Choroid plexus epithelial cell (primary cell): ENCODE measurements at regions not wholly inside any gene's neighbourhood (a gene's known extent, or its start where the extent isn't known, plus 50 kb on each side); places are given as distances from the start of the nearest gene placed in this dataset.
"Not testable (repeated sequence)": the region's sequence is repeated elsewhere in the genome, so short reads cannot be mapped to it uniquely, and the experiment has no call there.

Experiments used
- DNase-seq: peaks from one replicate; pipeline ENCODE4 v3.0.0-alpha.2; 2010; ENCODE audit warnings: low read depth
- H3K4me3 ChIP-seq: 2 replicates; pipeline ENCODE4 v1.5.1; 2011; ENCODE audit warnings: low read depth, mild to moderate bottlenecking, control low read depth, low read length, moderate library complexity
- TF ChIP-seq, protein P1 (sequence below): conservative IDR thresholded peaks from 2 replicates; pipeline ENCODE4 v1.5.1; 2011; ENCODE audit warnings: low read depth, mild to moderate bottlenecking, control low read depth, inconsistent platforms, low read length, moderate library complexity

DNA sequence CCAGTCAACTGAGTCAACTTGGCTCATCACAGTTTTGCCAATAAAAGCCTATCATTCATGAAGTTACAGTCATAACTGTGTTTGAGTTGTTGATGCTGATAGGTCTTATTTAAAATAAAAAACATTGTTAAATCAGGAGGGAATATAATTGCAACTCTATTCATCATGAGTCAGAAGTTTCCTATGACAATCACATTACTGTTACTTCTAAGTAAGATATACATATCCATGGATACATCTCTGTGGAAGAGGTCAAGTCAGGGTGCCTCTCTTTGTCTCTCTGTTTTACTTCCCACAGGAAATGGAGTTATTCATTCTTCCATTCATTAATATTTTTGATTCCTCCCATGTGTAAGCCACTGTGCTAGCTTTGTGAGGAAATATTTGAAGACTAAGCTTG is 2015.4 kb upstream of the WWC1 start:
- H3K4me3 ChIP-seq, result no peak overlapping the region
- TF ChIP-seq, protein P1, sequence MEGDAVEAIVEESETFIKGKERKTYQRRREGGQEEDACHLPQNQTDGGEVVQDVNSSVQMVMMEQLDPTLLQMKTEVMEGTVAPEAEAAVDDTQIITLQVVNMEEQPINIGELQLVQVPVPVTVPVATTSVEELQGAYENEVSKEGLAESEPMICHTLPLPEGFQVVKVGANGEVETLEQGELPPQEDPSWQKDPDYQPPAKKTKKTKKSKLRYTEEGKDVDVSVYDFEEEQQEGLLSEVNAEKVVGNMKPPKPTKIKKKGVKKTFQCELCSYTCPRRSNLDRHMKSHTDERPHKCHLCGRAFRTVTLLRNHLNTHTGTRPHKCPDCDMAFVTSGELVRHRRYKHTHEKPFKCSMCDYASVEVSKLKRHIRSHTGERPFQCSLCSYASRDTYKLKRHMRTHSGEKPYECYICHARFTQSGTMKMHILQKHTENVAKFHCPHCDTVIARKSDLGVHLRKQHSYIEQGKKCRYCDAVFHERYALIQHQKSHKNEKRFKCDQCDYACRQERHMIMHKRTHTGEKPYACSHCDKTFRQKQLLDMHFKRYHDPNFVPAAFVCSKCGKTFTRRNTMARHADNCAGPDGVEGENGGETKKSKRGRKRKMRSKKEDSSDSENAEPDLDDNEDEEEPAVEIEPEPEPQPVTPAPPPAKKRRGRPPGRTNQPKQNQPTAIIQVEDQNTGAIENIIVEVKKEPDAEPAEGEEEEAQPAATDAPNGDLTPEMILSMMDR, result no peak
- no peak for DNase-seq

DNA sequence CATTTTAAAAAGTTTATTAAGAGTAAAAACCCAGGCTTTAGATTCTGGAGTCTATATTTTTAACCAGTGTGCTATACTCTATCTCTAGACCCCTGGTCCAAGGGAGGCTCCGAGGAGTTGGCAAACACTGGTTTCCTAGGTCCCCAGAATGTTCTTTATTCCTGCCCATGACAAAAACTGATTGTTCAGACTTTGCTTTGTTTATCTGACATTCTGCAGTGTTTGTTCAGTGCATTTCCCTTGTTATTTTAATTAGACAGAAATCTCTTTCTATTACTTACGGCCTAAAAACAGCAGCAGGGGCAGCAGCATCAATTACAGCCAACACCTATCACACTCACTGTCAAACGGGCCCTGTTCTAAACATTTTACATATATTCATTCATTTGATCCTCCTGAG is 2011.6 kb upstream of the WWC1 start:
- TF ChIP-seq, protein P1, result no peak

DNA sequence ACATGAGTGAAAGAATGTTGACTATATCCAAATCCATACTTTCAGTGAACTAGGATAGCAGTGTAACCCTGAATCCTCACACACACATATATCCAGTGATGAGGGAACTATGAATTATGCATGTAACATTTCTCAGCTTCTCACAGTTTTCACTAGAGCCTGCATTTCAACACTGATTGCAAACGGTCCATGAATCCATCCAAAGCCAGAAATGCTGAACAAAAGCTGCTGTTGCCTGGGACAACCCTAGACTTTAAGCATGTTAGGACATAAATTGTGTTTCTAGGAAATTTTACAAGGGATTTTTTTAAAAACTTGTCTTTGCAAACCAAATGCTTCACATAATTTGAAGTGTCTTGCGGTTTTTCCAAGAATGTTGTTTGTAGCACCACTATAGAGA is 2010.0 kb upstream of the WWC1 start:
- H3K4me3 ChIP-seq, result no peak overlapping the region
- DNase-seq, result no peak
- TF ChIP-seq, protein P1, result no peak

More for the DNA sequence above, 2011.6 kb upstream of the WWC1 start:
- H3K4me3 ChIP-seq, result no peak overlapping the region
- DNase-seq, result no peak

DNA sequence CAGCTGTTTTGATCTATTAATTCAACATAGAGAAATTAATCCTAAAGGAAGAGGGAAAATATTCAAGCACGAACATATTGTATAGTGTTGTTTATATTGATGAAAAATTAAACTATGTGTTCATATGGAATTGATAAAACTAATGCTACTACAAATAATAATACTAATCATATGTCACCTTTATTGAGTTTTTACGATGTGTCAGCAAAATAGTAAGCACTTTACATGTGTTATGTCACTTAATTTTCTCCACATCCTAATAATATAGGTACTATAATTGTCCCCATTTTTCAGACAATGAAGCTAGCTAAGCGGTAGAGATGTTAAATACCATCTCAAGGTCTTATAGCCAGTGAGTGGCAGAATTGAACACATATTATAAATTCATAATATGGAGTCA is 2008.5 kb upstream of the WWC1 start:
- no peak for DNase-seq
- TF ChIP-seq, protein P1, result no peak
- H3K4me3 ChIP-seq, result no peak overlapping the region

DNA sequence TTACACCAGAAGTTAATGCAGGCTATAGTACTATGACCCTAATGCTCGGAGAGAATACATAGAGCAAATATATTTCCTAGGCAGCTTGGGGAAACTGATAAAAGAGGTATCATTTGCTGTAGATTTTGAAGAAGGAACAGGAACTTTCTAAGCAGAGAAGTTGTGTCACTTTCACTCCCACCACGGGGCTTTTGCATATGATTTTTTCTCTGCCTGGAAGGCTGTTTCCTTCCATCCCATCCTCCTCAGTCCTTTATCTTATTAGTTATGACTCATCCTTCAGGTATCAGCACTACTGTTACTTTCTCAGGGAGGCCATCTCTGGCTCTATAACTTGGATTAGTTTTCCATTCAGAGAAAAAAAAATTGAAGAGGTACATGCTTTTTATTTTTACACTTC is 2006.1 kb upstream of the WWC1 start:
- TF ChIP-seq, protein P1, result no peak
- DNase-seq, result no peak
- no peak overlapping the region for H3K4me3 ChIP-seq

DNA sequence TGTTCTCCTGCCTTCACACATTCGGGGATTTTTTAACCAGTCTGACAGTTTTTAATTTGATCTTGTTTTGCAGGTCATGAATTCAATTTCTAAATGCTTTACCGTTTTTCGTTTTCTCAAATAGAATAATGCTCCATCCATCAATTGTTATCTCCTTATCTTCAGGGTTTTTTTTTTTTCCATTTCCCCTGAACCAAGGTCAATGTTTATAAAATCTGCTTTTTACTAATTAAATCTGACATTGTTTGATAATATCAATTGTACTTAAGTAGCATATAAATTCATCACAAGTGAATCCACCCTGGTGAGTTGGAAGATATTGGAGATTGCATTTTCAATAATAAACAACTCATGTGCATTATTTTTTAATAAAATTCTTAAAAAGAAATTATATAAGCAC is 2004.6 kb upstream of the WWC1 start:
- no peak overlapping the region for H3K4me3 ChIP-seq
- DNase-seq, result no peak
- TF ChIP-seq, protein P1, result no peak

DNA sequence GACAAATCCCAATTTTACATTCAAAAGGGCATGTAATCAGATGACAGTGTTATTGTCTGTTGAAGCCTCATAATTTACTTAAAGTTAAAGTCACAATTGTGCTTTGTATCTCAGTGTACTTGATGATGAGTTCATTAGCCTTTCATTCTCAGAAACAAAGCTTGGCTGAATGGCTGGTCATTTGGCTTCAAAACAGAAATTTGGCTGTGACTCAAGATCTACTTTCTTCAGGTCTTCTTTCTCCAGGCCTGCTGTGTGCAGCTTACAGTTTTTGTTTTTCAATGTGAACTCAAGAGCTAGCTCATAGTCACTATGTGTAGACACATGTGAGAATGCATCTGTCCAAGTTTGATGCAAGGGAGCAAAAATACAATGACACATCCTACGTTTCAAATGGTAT is 2003.6 kb upstream of the WWC1 start:
- TF ChIP-seq, protein P1, result no peak
- DNase-seq, result no peak
- H3K4me3 ChIP-seq, result no peak overlapping the region

DNA sequence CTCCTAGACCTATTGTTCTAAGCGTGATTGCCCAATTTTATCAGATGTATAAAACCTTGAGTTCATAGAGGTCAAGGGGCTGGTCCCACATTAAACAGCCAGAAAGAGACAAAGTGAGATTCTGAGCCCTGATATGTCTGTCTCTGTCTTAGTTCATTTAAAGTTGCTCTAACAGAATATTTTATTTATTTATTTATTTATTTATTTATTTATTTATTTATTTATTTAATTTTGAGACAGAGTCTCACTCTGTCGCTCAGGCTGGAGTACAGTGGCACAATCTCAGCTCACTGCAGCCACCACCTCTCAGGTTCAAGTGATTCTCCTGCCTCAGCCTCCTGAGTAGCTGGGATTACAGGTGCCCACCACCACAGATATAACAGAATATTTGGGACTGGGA is 1999.6 kb upstream of the WWC1 start:
- H3K4me3 ChIP-seq, DNase-seq: not testable (repeated sequence)
